ENCODE measurements at regions not wholly inside any gene's neighbourhood (a gene's known extent, or its start where the extent isn't known, plus 50 kb on each side); places are given as distances from the start of the nearest gene placed in this dataset.

DNA sequence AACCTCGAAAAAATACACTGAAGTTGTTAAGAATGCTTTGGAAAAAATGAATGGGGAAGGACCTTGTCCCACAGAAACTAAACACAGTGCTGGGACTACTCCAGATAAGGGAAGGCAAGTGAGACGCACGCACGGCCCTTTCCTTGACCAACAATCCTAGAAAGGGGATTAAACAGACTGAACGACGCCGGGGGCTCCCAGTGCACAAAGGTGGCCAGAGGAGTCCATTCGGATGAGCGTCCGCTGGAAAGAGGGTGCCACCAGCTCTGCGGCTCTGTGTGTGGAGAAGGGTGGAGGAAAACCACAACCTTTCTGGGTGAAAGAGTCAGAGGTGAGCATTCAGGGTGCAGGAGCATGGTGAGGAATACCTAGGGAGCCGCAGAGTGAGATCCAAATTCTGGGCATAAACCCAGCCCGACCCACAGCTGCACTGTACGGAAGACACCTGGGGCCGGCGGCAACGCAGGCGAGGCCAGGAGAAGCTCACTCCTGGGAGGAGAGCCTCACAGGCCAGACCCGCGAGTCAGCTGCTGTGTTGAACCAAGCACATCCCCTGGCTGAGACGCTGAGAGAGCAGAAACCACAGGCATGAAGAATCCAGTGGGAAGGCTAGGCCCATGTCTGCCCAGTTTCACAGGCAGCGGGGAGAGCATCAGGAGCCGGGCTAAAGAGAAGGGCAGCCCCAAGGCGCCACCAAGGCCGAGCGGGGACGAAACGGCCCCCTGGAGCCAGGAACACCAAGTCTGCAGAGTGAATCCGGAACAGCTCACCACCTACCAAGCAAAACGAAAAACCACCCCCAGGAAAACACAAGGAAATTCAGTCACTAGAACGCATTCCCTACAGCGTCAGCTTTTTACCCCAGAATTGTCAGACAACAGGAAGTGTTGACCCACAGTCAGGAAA lies 177.1 kb downstream of the BRD1 start:
- Histone ChIP-seq H3K79me2 (ENCODE audit: insufficient read depth, low read length) (no peaks in the 10 kb centered on the region), H3K27me3 (ENCODE audit: control insufficient read depth in 1 of 2, insufficient read depth in 2 of 2, low read length in 2 of 2) (peaks cover 7 to 36% of the 10 kb centered on the region in 2 experiments; a peak in 4 of 5 replicates)
- ATAC-seq = no peak

DNA sequence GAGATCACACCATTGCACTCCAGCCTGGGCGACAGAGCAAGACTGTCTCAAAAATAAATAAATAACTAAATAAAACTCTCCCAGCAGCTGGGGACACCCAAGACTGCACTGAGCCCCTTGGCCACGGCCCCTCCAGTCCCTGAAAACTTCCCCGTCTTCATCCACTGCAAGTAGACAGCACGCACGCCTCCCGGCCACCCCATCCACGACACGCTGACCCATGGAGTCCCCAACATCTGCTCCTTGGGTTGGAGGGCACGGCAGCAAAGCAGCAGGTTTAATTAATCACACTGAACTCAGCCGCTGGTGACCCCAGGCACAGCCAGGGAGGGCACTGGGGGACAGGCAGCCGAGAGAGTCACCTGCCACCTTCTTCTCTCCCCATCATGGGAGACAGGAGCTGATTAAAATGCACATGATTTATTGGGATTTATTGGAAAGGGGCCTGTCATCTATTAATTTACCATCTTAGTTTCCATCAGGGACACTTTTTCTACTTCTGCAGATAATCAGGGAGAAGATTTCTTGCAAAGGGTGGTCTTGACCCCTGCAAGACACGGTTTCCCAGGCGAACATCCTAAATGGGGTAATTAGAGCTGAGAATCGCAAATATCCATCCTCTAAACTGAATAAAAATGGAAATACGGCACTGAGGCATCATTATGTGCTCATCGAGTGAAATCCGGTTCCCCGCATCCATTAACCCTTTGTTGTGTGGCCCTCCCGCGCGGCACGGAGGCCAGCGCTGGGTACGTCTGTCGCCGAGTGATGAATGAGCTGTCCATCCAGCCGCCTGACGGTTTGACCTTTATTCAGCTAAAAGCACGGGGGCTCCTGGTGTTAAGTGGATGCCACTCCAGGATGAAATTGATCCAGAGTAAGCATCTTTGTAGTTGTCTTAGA lies 178.3 kb downstream of the BRD1 start:
- DNase-seq (ENCODE audit: low spot score) (no peak), FAIRE-seq (no peak), ATAC-seq (no peak)
- Histone ChIP-seq H3K9ac (ENCODE audit: insufficient read depth, low read depth, low read length) (no peak overlapping the region), H3K4me2 (ENCODE audit: low read depth, low read length) (no peak overlapping the region), H3K9me3 (ENCODE audit: low read length) (no peaks in the 10 kb centered on the region), H3K4me1 (ENCODE audit: insufficient read depth, low read length) (no peaks in the 10 kb centered on the region), H3K27me3 (ENCODE audit: control insufficient read depth in 1 of 2, insufficient read depth in 2 of 2, low read length in 2 of 2) (peaks cover 1 to 24% of the 10 kb centered on the region in 2 experiments; a peak in 4 of 5 replicates), H3K36me3 (replicated peaks in 1 of 2; ENCODE audit: control insufficient read depth in 1 of 2, insufficient read depth in 2 of 2, low read length in 2 of 2) (no peaks in the 10 kb centered on the region), H2AFZ (ENCODE audit: low read length) (no peak overlapping the region), H3K4me3 (replicated peaks in 1 of 3; ENCODE audit: insufficient read depth in 1 of 3, low read depth in 2 of 3, low read length in 3 of 3) (no peak overlapping the region), H3K79me2 (ENCODE audit: insufficient read depth, low read length) (no peaks in the 10 kb centered on the region), H4K20me1 (ENCODE audit: insufficient read depth, low read length) (no peaks in the 10 kb centered on the region), H3K27ac (ENCODE audit: extremely low read length, insufficient read depth, low read length) (no peak overlapping the region)
- intact Hi-C loops (cut with micrococcal nuclease; ENCODE audit: unreplicated experiment) (no loop called here), in situ Hi-C loops (cut with HindIII; ENCODE audit: extremely low pct_ligation_motif_present, low pct_unique_long_range_greater_than_20kb) (no loop called here)
- WGBS (ENCODE audit: low lambda C conversion rate) = 41% methylated on average over 22 of the region's 29 CpGs
- CTCF ChIA-PET (ENCODE audit: low intra/inter-chr PET ratio, low total read pairs) = no interaction called here
- POLR2A ChIA-PET = no interaction called here
- no TSS peak for BruUV-seq (replicated peaks)
- TF ChIP-seq, protein P1, sequence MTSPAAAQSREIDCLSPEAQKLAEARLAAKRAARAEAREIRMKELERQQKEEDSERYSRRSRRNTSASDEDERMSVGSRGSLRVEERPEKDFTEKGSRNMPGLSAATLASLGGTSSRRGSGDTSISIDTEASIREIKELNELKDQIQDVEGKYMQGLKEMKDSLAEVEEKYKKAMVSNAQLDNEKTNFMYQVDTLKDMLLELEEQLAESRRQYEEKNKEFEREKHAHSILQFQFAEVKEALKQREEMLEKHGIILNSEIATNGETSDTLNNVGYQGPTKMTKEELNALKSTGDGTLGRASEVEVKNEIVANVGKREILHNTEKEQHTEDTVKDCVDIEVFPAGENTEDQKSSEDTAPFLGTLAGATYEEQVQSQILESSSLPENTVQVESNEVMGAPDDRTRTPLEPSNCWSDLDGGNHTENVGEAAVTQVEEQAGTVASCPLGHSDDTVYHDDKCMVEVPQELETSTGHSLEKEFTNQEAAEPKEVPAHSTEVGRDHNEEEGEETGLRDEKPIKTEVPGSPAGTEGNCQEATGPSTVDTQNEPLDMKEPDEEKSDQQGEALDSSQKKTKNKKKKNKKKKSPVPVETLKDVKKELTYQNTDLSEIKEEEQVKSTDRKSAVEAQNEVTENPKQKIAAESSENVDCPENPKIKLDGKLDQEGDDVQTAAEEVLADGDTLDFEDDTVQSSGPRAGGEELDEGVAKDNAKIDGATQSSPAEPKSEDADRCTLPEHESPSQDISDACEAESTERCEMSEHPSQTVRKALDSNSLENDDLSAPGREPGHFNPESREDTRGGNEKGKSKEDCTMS (CRISPR knock-in tag; conservative IDR thresholded peaks at IDR 0.05) = no peak
- TF ChIP-seq ZNF460 (CRISPR knock-in tag; IDR thresholded peaks at IDR 0.05; ENCODE audit: borderline replicate concordance) (no peak), SP2 (CRISPR knock-in tag; IDR thresholded peaks at IDR 0.05) (no peak)
- TF ChIP-seq, protein P2, sequence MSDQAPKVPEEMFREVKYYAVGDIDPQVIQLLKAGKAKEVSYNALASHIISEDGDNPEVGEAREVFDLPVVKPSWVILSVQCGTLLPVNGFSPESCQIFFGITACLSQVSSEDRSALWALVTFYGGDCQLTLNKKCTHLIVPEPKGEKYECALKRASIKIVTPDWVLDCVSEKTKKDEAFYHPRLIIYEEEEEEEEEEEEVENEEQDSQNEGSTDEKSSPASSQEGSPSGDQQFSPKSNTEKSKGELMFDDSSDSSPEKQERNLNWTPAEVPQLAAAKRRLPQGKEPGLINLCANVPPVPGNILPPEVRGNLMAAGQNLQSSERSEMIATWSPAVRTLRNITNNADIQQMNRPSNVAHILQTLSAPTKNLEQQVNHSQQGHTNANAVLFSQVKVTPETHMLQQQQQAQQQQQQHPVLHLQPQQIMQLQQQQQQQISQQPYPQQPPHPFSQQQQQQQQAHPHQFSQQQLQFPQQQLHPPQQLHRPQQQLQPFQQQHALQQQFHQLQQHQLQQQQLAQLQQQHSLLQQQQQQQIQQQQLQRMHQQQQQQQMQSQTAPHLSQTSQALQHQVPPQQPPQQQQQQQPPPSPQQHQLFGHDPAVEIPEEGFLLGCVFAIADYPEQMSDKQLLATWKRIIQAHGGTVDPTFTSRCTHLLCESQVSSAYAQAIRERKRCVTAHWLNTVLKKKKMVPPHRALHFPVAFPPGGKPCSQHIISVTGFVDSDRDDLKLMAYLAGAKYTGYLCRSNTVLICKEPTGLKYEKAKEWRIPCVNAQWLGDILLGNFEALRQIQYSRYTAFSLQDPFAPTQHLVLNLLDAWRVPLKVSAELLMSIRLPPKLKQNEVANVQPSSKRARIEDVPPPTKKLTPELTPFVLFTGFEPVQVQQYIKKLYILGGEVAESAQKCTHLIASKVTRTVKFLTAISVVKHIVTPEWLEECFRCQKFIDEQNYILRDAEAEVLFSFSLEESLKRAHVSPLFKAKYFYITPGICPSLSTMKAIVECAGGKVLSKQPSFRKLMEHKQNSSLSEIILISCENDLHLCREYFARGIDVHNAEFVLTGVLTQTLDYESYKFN (CRISPR knock-in tag; conservative IDR thresholded peaks at IDR 0.05) = no peak

More for the DNA sequence above, 177.1 kb downstream of the BRD1 start:
- Histone ChIP-seq H3K9me3 (ENCODE audit: low read length) (no peaks in the 10 kb centered on the region), H3K27ac (ENCODE audit: extremely low read length, insufficient read depth, low read length) (no peak overlapping the region), H3K4me1 (ENCODE audit: insufficient read depth, low read length) (no peaks in the 10 kb centered on the region), H3K4me3 (replicated peaks in 1 of 3; ENCODE audit: insufficient read depth in 1 of 3, low read depth in 2 of 3, low read length in 3 of 3) (no peak overlapping the region), H3K36me3 (replicated peaks in 1 of 2; ENCODE audit: control insufficient read depth in 1 of 2, insufficient read depth in 2 of 2, low read length in 2 of 2) (no peaks in the 10 kb centered on the region), H4K20me1 (ENCODE audit: insufficient read depth, low read length) (no peaks in the 10 kb centered on the region), H3K4me2 (ENCODE audit: low read depth, low read length) (no peak overlapping the region), H3K9ac (ENCODE audit: insufficient read depth, low read depth, low read length) (no peak overlapping the region), H2AFZ (ENCODE audit: low read length) (no peak overlapping the region)
- intact Hi-C loops (cut with micrococcal nuclease; ENCODE audit: unreplicated experiment) (no loop called here), in situ Hi-C loops (cut with HindIII; ENCODE audit: extremely low pct_ligation_motif_present, low pct_unique_long_range_greater_than_20kb) (no loop called here)
- POLR2A ChIA-PET = no interaction called here
- 42% methylated on average over 29 of the region's 32 CpGs for WGBS (ENCODE audit: low lambda C conversion rate)
- FAIRE-seq (no peak), DNase-seq (ENCODE audit: low spot score) (no peak)
- CTCF ChIA-PET (ENCODE audit: low intra/inter-chr PET ratio, low total read pairs) = no interaction called here
- TF ChIP-seq TRIM24 (CRISPR knock-in tag; IDR thresholded peaks at IDR 0.05) = no peak
- TF ChIP-seq, protein P3, sequence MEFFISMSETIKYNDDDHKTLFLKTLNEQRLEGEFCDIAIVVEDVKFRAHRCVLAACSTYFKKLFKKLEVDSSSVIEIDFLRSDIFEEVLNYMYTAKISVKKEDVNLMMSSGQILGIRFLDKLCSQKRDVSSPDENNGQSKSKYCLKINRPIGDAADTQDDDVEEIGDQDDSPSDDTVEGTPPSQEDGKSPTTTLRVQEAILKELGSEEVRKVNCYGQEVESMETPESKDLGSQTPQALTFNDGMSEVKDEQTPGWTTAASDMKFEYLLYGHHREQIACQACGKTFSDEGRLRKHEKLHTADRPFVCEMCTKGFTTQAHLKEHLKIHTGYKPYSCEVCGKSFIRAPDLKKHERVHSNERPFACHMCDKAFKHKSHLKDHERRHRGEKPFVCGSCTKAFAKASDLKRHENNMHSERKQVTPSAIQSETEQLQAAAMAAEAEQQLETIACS (CRISPR knock-in tag; IDR thresholded peaks at IDR 0.05) = no peak
- no peak for TF ChIP-seq SP1 (IDR thresholded peaks at IDR 0.05)
- TF ChIP-seq SP1 (CRISPR knock-in tag; IDR thresholded peaks at IDR 0.05) = no peak
- no peak for TF ChIP-seq ZMYM4 (CRISPR knock-in tag; IDR thresholded peaks at IDR 0.05)
- BruUV-seq (replicated peaks) = no TSS peak

Measured in HepG2 (cell line).